GM18507 (cell line): ENCODE measurements at regions not wholly inside any gene's neighbourhood (a gene's known extent, or its start where the extent isn't known, plus 50 kb on each side); places are given as distances from the start of the nearest gene placed in this dataset.
A peak's percentile ranks its signal among the peaks of the same experiment; 100 is the strongest.

Experiments
- DNase-seq: peaks from one replicate; pipeline ENCODE4 v3.0.0; 2011; ENCODE audit warnings: low read depth; ENCODE audit not compliant: insufficient read length; ENCODE audit errors: extremely low spot score
- FAIRE-seq: peaks from 2 replicates; lab custom pipeline; 2011; peaks lifted over from hg19 to GRCh38; lab: Jason Lieb, UNC

GRCh38 chr5:126355940-126356339, 67.3 kb upstream of the GRAMD2B start:
- DNase-seq (no peak), FAIRE-seq (peak; percentile 76)

GRCh38 chr5:126357585-126358342, 65.4 kb upstream of the GRAMD2B start:
- DNase-seq = no peak
- no peak for FAIRE-seq

GRCh38 chr5:126358525-126358924, 64.7 kb upstream of the GRAMD2B start:
- FAIRE-seq (peak; percentile 92), DNase-seq (peak; percentile 35)

- peak; percentile 86 for FAIRE-seq
- DNase-seq = no peak
These were observed 63.3 kb upstream of the GRAMD2B start for GRCh38 chr5:126359884-126360283.

GRCh38 chr5:126360467-126360866, 62.7 kb upstream of the GRAMD2B start:
- no peak for DNase-seq
- no peak for FAIRE-seq

- FAIRE-seq (no peak), DNase-seq (no peak)
These were observed 59.6 kb upstream of the GRAMD2B start for GRCh38 chr5:126363658-126364057.

- FAIRE-seq (peak; percentile 50), DNase-seq (no peak)
These were observed 58.9 kb upstream of the GRAMD2B start for GRCh38 chr5:126364206-126364902.

- no peak for FAIRE-seq
- DNase-seq = no peak
These were observed 57.6 kb upstream of the GRAMD2B start for GRCh38 chr5:126365446-126366198.

- FAIRE-seq (peak; percentile 33), DNase-seq (no peak)
These were observed 57.0 kb upstream of the GRAMD2B start for GRCh38 chr5:126366199-126366560.

GRCh38 chr5:126368239-126368812, 54.9 kb upstream of the GRAMD2B start:
- DNase-seq = no peak
- peak; percentile 80 for FAIRE-seq

- no peak for DNase-seq
These were observed 54.1 kb upstream of the GRAMD2B start for GRCh38 chr5:126369083-126369482.

GRCh38 chr5:126369995-126370731, 53.0 kb upstream of the GRAMD2B start:
- FAIRE-seq = no peak
- no peak for DNase-seq

More at GRCh38 chr5:126369083-126369482, 54.1 kb upstream of the GRAMD2B start:
- no peak for FAIRE-seq

- FAIRE-seq = peak; percentile 67
- no peak for DNase-seq
These were observed 52.2 kb upstream of the GRAMD2B start for GRCh38 chr5:126370796-126371718.

GRCh38 chr5:126373375-126374108, 49.7 kb upstream of the GRAMD2B start:
- FAIRE-seq = peak; percentile 67

More at GRCh38 chr5:126373375-126374108, 49.7 kb upstream of the GRAMD2B start:
- no peak for DNase-seq
